ENCODE measurements at regions not wholly inside any gene's neighbourhood (a gene's known extent, or its start where the extent isn't known, plus 50 kb on each side); places are given as distances from the start of the nearest gene placed in this dataset.

DNA sequence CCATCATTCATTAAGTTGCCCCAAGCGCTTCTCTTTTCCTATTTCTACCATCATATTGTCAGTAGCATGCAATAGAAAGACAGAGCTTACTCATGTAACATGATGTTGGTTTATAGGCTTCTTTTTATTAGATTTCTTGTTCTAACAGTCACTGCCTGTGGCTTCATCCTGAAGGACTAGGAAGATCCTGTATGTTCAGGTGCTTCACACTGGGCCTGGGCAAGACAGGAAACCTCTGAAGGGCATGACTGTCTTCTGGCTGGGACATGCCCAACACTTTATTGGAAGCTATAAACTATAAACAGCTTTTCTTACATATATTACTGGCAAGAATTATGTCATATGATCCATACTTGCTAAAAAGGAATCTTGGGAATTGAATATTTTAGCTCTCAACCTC is 258.4 kb upstream of the AKR1E2 start:
- Histone ChIP-seq H3K27me3 (ENCODE audit: control insufficient read depth, extremely low read depth, insufficient read depth, low read length) (no peaks in the 10 kb centered on the region), H3K4me3 (ENCODE audit: control insufficient read depth in 2 of 3, extremely low read depth in 1 of 3, insufficient read depth in 2 of 3, low read depth in 1 of 3, low read length in 3 of 3) (no peak overlapping the region), H3K9me1 (ENCODE audit: control insufficient read depth, extremely low read depth, insufficient read depth, low read length) (peaks cover 2% of the 10 kb centered on the region), H3K79me2 (ENCODE audit: control insufficient read depth, insufficient read depth, low read length) (no peaks in the 10 kb centered on the region), H3K4me2 (ENCODE audit: control insufficient read depth, extremely low read depth, insufficient read depth, low read depth, low read length) (no peak overlapping the region), H3K9me3 (ENCODE audit: control insufficient read depth, low read depth, low read length) (no peaks in the 10 kb centered on the region), H4K20me1 (ENCODE audit: control insufficient read depth, extremely low read depth, insufficient read depth, low read length) (no peaks in the 10 kb centered on the region), H3K36me3 (ENCODE audit: control insufficient read depth in 2 of 2, extremely low read depth in 1 of 2, insufficient read depth in 2 of 2, low read length in 2 of 2) (no peaks in the 10 kb centered on the region), H2AFZ (ENCODE audit: control insufficient read depth, low read length) (no peak overlapping the region), H3K9ac (ENCODE audit: control insufficient read depth, extremely low read depth, insufficient read depth, low read length) (no peak overlapping the region), H3K27ac (ENCODE audit: control insufficient read depth, insufficient read depth, low read length) (no peak overlapping the region), H3K4me1 (ENCODE audit: control insufficient read depth, extremely low read depth, insufficient read depth, low read length) (no peaks in the 10 kb centered on the region)
- FAIRE-seq (no peak), DNase-seq (ENCODE audit: low read depth, low spot score) (no peak)
- dilution Hi-C loops (cut with MboI; ENCODE audit: extremely low pct_ligation_motif_present, low sequenced_read_pairs), result no loop called here
- no peak for TF ChIP-seq EZH2 (IDR thresholded peaks at IDR 0.05; ENCODE audit: low read length)
- TF ChIP-seq, protein P1, sequence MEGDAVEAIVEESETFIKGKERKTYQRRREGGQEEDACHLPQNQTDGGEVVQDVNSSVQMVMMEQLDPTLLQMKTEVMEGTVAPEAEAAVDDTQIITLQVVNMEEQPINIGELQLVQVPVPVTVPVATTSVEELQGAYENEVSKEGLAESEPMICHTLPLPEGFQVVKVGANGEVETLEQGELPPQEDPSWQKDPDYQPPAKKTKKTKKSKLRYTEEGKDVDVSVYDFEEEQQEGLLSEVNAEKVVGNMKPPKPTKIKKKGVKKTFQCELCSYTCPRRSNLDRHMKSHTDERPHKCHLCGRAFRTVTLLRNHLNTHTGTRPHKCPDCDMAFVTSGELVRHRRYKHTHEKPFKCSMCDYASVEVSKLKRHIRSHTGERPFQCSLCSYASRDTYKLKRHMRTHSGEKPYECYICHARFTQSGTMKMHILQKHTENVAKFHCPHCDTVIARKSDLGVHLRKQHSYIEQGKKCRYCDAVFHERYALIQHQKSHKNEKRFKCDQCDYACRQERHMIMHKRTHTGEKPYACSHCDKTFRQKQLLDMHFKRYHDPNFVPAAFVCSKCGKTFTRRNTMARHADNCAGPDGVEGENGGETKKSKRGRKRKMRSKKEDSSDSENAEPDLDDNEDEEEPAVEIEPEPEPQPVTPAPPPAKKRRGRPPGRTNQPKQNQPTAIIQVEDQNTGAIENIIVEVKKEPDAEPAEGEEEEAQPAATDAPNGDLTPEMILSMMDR (optimal IDR thresholded peaks at IDR 0.05 in 1 of 3, IDR thresholded peaks at IDR 0.05 in 1 of 3, conservative IDR thresholded peaks at IDR 0.05 in 1 of 3; ENCODE audit: extremely low read depth in 1 of 3, insufficient read depth in 2 of 3, low read length in 3 of 3), result no peak

DNA sequence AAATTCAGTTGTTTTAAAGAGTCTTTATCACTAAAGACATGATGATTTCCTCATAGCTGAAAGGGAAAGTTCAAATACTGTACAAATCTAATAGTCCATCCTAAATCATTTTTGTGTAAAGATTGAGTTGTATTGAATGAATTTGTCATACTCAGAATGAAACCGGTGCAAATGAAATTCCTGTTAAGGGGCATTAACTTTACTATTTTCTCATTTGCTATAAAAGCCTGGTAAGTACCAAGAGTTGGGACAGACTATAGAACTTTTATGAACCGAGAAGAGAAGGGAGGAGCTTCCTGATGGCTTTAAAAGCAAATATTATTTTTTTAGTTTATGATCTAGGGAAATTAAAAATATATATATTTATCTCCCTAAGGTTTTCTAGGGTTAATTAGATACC is 260.0 kb upstream of the AKR1E2 start:
- Histone ChIP-seq H3K9me3 (ENCODE audit: control insufficient read depth, low read depth, low read length) (no peaks in the 10 kb centered on the region), H3K27ac (ENCODE audit: control insufficient read depth, insufficient read depth, low read length) (no peak overlapping the region), H3K4me1 (ENCODE audit: control insufficient read depth, extremely low read depth, insufficient read depth, low read length) (no peaks in the 10 kb centered on the region), H3K4me2 (ENCODE audit: control insufficient read depth, extremely low read depth, insufficient read depth, low read depth, low read length) (no peak overlapping the region), H4K20me1 (ENCODE audit: control insufficient read depth, extremely low read depth, insufficient read depth, low read length) (no peaks in the 10 kb centered on the region), H3K27me3 (ENCODE audit: control insufficient read depth, extremely low read depth, insufficient read depth, low read length) (no peaks in the 10 kb centered on the region), H3K9ac (ENCODE audit: control insufficient read depth, extremely low read depth, insufficient read depth, low read length) (no peak overlapping the region), H3K36me3 (ENCODE audit: control insufficient read depth in 2 of 2, extremely low read depth in 1 of 2, insufficient read depth in 2 of 2, low read length in 2 of 2) (no peaks in the 10 kb centered on the region), H3K79me2 (ENCODE audit: control insufficient read depth, insufficient read depth, low read length) (no peaks in the 10 kb centered on the region), H2AFZ (ENCODE audit: control insufficient read depth, low read length) (no peak overlapping the region), H3K9me1 (ENCODE audit: control insufficient read depth, extremely low read depth, insufficient read depth, low read length) (no peaks in the 10 kb centered on the region), H3K4me3 (ENCODE audit: control insufficient read depth in 2 of 3, extremely low read depth in 1 of 3, insufficient read depth in 2 of 3, low read depth in 1 of 3, low read length in 3 of 3) (no peak overlapping the region)
- no peak for DNase-seq (ENCODE audit: low read depth, low spot score)
- dilution Hi-C loops (cut with MboI; ENCODE audit: extremely low pct_ligation_motif_present, low sequenced_read_pairs), result no loop called here
- TF ChIP-seq, protein P1 (optimal IDR thresholded peaks at IDR 0.05 in 1 of 3, IDR thresholded peaks at IDR 0.05 in 1 of 3, conservative IDR thresholded peaks at IDR 0.05 in 1 of 3; ENCODE audit: extremely low read depth in 1 of 3, insufficient read depth in 2 of 3, low read length in 3 of 3), result no peak
- no peak for FAIRE-seq

Measured in keratinocyte (primary cell).